A673 (cell line): ENCODE measurements at regions not wholly inside any gene's neighbourhood (a gene's known extent, or its start where the extent isn't known, plus 50 kb on each side); places are given as distances from the start of the nearest gene placed in this dataset.

Source experiments
- BruUV-seq: library from RNA; stranded (reverse); fragments of 400-500 nt; replicated peaks from 2 replicates; lab custom pipeline; 2021; lab: Mats Ljungman, UMichigan
- CTCF ChIA-PET: fragments of 300-600 bp; sonication (Branson Sonifier 250); formaldehyde crosslinking; loops from one replicate; lab custom pipeline; 2022; ENCODE audit warnings: antibody characterized with exemption; lab: Charles Lee
- POLR2A ChIA-PET: fragments of 300-600 bp; sonication (Branson Sonifier 250); formaldehyde crosslinking; loops from one replicate; lab custom pipeline; 2022; ENCODE audit warnings: antibody characterized with exemption; ENCODE audit not compliant: low non-redundant PET; lab: Charles Lee
- DNase-seq: peaks from one replicate; pipeline ENCODE4 v3.0.0-alpha.2; 2015; ENCODE audit warnings: low spot score
- H3K27ac ChIP-seq: fragments of 200-600 bp; sonication (generic); 2 replicates; pipeline ENCODE4 v1.5.1; 2016; ENCODE audit warnings: mixed run types, low read depth, mild to moderate bottlenecking, mixed read lengths, antibody characterized with exemption, low read length; ENCODE audit not compliant: poor library complexity, severe bottlenecking
- H3K27me3 ChIP-seq: fragments of 200-600 bp; sonication (generic); replicated peaks from 2 replicates; pipeline ENCODE4 v1.6.1; 2017; ENCODE audit warnings: mixed run types, low read depth, mild to moderate bottlenecking, mixed read lengths, antibody characterized with exemption, low read length; ENCODE audit not compliant: insufficient read depth, poor library complexity
- H3K36me3 ChIP-seq: fragments of 200-600 bp; sonication (generic); 2 replicates; pipeline ENCODE4 v1.6.1; 2016; ENCODE audit warnings: mixed run types, mild to moderate bottlenecking, mixed read lengths, antibody characterized with exemption, low read length; ENCODE audit not compliant: insufficient read depth, poor library complexity, severe bottlenecking
- H3K4me1 ChIP-seq: fragments of 200-600 bp; sonication (generic); 2 replicates; pipeline ENCODE4 v1.6.1; 2017; ENCODE audit warnings: mixed run types, mild to moderate bottlenecking, mixed read lengths, antibody characterized with exemption, low read length; ENCODE audit not compliant: insufficient read depth, poor library complexity, severe bottlenecking
- H3K4me3 ChIP-seq: fragments of 200-600 bp; sonication (generic); 2 replicates; pipeline ENCODE4 v1.5.1; 2016; ENCODE audit warnings: low read depth, mixed run types, mild to moderate bottlenecking, mixed read lengths, low read length; ENCODE audit not compliant: poor library complexity, severe bottlenecking
- H3K9me3 ChIP-seq: fragments of 200-600 bp; sonication (generic); 2 replicates; pipeline ENCODE4 v1.6.1; 2016; ENCODE audit warnings: mixed run types, low read depth, mild to moderate bottlenecking, mixed read lengths, antibody characterized with exemption, low read length; ENCODE audit not compliant: poor library complexity, severe bottlenecking
- EZH2 ChIP-seq: fragments of 200-600 bp; sonication (generic); IDR thresholded peaks from 2 replicates; pipeline ENCODE4 v1.6.1; 2017; ENCODE audit warnings: borderline replicate concordance, low read depth, mild to moderate bottlenecking, mixed read lengths, antibody characterized with exemption, low read length; ENCODE audit not compliant: poor library complexity, severe bottlenecking
- intact Hi-C: fragments of 100-400 bp; cut with micrococcal nuclease; formaldehyde crosslinking; loops from one replicate; pipeline ENCODE4 v1.10.0; 2022; ENCODE audit not compliant: unreplicated experiment
- TF ChIP-seq, protein P1 (sequence below): fragments of 300-800, 200-600 bp; sonication (generic); conservative IDR thresholded peaks from 2 replicates; pipeline ENCODE4 v1.5.1; 2017; ENCODE audit warnings: low read depth, mild to moderate bottlenecking, antibody characterized with exemption, low read length, moderate library complexity, mixed read lengths

DNA sequence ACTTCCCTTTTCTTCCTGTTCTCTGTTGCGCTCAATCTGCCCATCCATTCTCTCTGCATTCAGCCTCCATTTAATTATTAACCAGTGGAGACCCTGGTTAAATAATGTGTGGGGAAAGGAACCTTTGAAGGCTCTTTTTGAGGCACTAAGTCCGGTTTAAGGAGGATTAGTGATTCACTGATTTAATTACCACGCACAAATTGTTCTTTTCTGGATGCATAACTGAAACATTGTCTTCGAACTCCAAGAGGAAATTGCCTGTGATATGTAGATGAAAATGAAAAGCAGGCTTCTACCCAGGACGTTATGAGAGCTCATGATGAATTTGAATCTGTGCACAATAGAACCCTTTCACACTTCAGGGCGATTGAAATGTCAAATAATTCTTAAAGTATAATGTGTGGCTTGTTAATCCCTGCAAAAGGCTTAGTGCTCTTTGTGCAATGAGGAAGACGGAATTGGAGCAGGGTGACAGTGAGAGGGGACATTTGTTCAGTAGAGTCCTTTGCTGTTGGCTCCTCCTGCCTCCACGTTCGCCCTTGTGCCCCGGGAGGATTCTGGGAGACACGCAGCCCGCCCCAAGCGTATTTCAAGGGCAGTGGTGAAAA, 51.1 kb upstream of the ZNF236 start:
- BruUV-seq = no TSS peak
- Histone ChIP-seq H3K36me3 (no peaks in the 10 kb centered on the region), H3K4me3 (no peak overlapping the region), H3K27ac (no peak overlapping the region), H3K9me3 (no peaks in the 10 kb centered on the region), H3K4me1 (peaks cover 5% of the 10 kb centered on the region), H3K27me3 (peaks cover 23% of the 10 kb centered on the region)
- intact Hi-C loops = no loop called here
- TF ChIP-seq, protein P1, sequence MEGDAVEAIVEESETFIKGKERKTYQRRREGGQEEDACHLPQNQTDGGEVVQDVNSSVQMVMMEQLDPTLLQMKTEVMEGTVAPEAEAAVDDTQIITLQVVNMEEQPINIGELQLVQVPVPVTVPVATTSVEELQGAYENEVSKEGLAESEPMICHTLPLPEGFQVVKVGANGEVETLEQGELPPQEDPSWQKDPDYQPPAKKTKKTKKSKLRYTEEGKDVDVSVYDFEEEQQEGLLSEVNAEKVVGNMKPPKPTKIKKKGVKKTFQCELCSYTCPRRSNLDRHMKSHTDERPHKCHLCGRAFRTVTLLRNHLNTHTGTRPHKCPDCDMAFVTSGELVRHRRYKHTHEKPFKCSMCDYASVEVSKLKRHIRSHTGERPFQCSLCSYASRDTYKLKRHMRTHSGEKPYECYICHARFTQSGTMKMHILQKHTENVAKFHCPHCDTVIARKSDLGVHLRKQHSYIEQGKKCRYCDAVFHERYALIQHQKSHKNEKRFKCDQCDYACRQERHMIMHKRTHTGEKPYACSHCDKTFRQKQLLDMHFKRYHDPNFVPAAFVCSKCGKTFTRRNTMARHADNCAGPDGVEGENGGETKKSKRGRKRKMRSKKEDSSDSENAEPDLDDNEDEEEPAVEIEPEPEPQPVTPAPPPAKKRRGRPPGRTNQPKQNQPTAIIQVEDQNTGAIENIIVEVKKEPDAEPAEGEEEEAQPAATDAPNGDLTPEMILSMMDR = no peak
- TF ChIP-seq EZH2 = no peak
- CTCF ChIA-PET = no interaction called here
- DNase-seq = peak; percentile 76
- POLR2A ChIA-PET = no interaction called here

- BruUV-seq = no TSS peak
- Histone ChIP-seq H3K27ac (no peak overlapping the region), H3K36me3 (no peaks in the 10 kb centered on the region), H3K27me3 (peaks cover 45% of the 10 kb centered on the region), H3K9me3 (no peaks in the 10 kb centered on the region), H3K4me1 (peaks cover 5% of the 10 kb centered on the region), H3K4me3 (no peak overlapping the region)
- intact Hi-C loops = no loop called here
- no peak for DNase-seq
- CTCF ChIA-PET = no interaction called here
- no peak for TF ChIP-seq EZH2
- TF ChIP-seq, protein P1 = no peak
- POLR2A ChIA-PET = no interaction called here
These were observed 54.4 kb upstream of the ZNF236 start for GRCh38 chr18:76767954-76768353.

DNA sequence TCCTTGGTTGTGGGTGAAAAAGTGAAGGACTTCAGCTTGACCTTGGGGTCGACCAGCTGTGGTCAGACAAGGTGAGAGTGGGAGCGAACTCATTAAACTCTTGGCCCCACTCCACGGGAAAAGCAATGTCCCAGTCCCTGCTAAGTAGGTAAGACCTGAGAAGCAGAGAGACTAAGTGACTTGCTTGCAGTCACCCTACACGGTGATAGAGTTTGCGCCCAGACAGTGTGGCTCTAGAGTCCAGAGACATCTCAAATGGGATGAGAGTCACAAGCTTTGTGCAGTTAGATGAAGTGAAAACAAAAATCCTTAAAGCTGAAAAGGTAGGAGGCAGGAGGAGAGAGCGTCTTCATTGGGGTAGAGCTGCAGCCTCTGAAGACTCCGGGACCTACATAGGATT, 55.9 kb upstream of the ZNF236 start:
- intact Hi-C loops = no loop called here
- DNase-seq = no peak
- Histone ChIP-seq H3K27me3 (peaks cover 45% of the 10 kb centered on the region), H3K36me3 (no peaks in the 10 kb centered on the region), H3K4me3 (no peak overlapping the region), H3K27ac (no peak overlapping the region), H3K9me3 (no peaks in the 10 kb centered on the region), H3K4me1 (peaks cover 5% of the 10 kb centered on the region)
- CTCF ChIA-PET = no interaction called here
- no peak for TF ChIP-seq EZH2
- TF ChIP-seq, protein P1 = no peak
- BruUV-seq = no TSS peak
- POLR2A ChIA-PET = interaction anchor here (0.5 kb wide), 1 partner anchor 69 kb away, joined by 4 read pairs; no protein-coding TSS in a partner anchor
